Progenitor cell of endocrine pancreas (in vitro differentiated cells): ENCODE measurements at regions not wholly inside any gene's neighbourhood (a gene's known extent, or its start where the extent isn't known, plus 50 kb on each side); places are given as distances from the start of the nearest gene placed in this dataset.
"Not testable (repeated sequence)": the region's sequence is repeated elsewhere in the genome, so short reads cannot be mapped to it uniquely, and the experiment has no call there.

Experiments
- DNase-seq: peaks from one replicate; pipeline ENCODE4 v3.0.0; 2021; ENCODE audit warnings: low spot score; ENCODE audit not compliant: unreplicated experiment
- H3K27ac Mint-ChIP-seq: 2 replicates; pipeline ENCODE4 v1.8.0; 2021; ENCODE audit warnings: mild to moderate bottlenecking, moderate library complexity, mixed read lengths
- H3K27me3 Mint-ChIP-seq: 2 replicates; pipeline ENCODE4 v1.8.0; 2021; ENCODE audit warnings: mixed read lengths
- H3K36me3 Mint-ChIP-seq: 2 replicates; pipeline ENCODE4 v1.8.0; 2022; ENCODE audit warnings: mixed read lengths; ENCODE audit not compliant: insufficient read depth
- H3K4me1 Mint-ChIP-seq: 2 replicates; pipeline ENCODE4 v1.8.0; 2021; ENCODE audit warnings: low read depth, mixed read lengths
- H3K4me3 Mint-ChIP-seq: 2 replicates; pipeline ENCODE4 v1.8.0; 2021; ENCODE audit warnings: low read depth, mild to moderate bottlenecking, moderate library complexity, mixed read lengths
- H3K9me3 Mint-ChIP-seq: 2 replicates; pipeline ENCODE4 v1.8.0; 2021; ENCODE audit warnings: low read depth, mixed read lengths
- TF ChIP-seq, protein P1 (sequence below): fragments of 200-600 bp; sonication (generic); IDR thresholded peaks from one replicate; pipeline ENCODE4 v1.5.0; 2021; ENCODE audit warnings: antibody characterized with exemption, mild to moderate bottlenecking; ENCODE audit not compliant: unreplicated experiment

DNA sequence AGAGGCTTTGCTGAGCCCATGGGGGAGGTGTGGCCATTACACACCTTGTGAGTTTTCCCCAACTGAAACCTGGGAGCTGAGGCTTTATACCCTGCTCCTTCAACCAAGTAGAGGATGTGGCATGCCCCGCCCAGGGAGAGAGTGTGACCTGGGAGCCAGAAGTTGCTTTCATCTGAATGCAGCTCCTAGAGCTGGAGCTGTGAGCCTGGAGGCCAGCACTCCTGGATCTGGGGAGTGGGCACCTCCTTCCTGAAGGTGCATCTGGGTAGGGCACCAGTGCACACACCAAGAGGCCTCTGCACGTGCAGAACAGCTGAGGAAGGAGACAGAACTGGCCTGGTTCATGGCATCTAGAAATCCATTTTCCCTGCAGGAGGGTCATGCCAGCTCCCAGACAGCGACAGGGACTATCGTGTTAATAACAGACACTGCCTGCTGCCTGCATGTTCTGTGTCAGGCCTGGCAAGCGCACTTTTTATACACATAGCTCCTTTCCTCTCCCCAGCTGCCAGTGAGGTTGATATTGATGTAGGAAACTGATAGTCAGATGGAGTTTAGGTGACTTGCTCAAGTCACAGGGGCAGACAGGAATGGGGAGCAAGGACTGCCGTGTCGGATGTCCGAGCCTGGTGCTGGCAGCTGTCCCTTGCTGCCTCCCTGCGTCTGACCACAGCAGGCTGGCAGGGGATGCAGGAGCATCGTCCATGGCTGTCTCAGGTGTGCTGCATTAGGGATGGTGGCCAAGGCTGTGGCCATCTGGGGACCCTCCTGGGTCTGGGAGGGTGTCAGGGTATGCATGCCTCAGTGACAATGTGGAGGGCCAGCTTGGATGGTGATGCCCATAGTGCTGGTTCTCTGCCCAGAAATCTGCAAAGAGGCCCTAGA lies 189.9 kb upstream of the CXCL12 start:
- Mint-ChIP-seq H3K27ac (no peak overlapping the region), H3K9me3 (no peaks in the 10 kb centered on the region), H3K27me3 (no peaks in the 10 kb centered on the region), H3K4me3 (no peak overlapping the region), H3K36me3 (no peaks in the 10 kb centered on the region), H3K4me1 (no peaks in the 10 kb centered on the region)
- TF ChIP-seq, protein P1, sequence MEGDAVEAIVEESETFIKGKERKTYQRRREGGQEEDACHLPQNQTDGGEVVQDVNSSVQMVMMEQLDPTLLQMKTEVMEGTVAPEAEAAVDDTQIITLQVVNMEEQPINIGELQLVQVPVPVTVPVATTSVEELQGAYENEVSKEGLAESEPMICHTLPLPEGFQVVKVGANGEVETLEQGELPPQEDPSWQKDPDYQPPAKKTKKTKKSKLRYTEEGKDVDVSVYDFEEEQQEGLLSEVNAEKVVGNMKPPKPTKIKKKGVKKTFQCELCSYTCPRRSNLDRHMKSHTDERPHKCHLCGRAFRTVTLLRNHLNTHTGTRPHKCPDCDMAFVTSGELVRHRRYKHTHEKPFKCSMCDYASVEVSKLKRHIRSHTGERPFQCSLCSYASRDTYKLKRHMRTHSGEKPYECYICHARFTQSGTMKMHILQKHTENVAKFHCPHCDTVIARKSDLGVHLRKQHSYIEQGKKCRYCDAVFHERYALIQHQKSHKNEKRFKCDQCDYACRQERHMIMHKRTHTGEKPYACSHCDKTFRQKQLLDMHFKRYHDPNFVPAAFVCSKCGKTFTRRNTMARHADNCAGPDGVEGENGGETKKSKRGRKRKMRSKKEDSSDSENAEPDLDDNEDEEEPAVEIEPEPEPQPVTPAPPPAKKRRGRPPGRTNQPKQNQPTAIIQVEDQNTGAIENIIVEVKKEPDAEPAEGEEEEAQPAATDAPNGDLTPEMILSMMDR, result no peak
- no peak for DNase-seq

DNA sequence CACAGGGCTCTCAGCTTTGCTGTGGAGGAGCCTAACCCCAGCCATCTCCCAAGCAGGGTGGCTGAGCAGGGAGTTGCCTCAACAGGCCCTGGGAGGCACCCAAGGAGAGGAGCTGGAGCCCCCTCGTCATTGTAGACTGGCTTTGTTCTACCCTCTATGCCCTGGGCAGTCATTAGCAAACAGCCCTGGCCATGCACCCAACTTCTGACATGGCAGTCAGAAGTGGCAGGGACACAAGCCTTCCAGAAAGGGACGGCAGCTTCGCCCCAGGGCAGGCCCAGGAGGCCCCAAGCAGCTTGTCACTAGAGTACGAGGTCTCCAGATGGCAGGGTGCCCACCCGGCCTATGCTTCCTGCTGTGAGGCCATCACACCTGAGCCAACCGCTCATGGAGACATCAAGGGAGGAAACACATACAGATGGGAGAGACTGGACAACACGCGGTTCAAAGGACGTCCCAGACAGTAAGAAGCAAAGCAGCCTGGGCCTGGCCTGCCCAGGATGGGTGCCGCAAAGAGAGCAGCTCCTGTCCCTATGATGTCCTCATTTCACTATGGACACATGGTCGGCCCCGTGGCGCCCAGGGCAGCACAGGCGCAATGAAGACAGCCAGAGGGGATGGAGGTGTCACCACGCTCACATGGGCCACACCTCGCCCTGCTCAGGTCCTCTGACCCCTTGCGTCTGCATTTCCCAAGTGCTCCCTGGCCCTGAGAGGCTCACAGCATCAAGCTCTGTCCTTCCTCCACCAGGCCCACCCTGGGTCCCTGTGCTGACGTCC lies 190.9 kb upstream of the CXCL12 start:
- H3K36me3 Mint-ChIP-seq, result no peaks in the 10 kb centered on the region

DNA sequence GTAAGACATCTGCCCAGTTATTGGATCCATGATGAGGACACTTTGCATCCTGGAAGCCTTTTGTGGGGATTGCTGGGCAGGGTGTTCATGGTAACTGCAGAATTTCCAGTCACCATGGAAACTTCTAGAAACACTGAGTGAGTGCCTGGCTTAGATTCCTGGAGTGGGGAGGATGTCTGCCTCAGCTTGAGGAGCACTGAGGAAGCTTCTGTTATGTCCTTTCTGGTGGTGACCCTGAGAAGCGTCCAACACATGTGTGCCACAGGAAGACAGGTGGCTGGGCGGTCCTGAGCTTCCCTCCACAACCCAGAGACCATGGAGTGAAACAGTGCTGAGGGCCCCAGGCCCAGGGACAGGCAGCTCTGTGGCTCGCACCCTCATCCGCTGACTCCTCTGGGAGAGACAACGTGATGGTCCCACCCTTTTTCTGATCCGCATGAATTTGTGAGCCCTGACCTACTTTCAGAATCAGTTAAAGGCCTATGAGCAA lies 191.8 kb upstream of the CXCL12 start:
- Mint-ChIP-seq H3K9me3 (no peaks in the 10 kb centered on the region), H3K27me3 (no peaks in the 10 kb centered on the region), H3K36me3 (no peaks in the 10 kb centered on the region), H3K4me1 (no peaks in the 10 kb centered on the region), H3K4me3 (no peak overlapping the region), H3K27ac (no peak overlapping the region)
- DNase-seq, result no peak
- TF ChIP-seq, protein P1, result no peak

More for the DNA sequence above, 190.9 kb upstream of the CXCL12 start:
- H3K9me3 Mint-ChIP-seq, result no peaks in the 10 kb centered on the region
- no peak overlapping the region for H3K4me3 Mint-ChIP-seq
- DNase-seq, result no peak
- H3K27ac Mint-ChIP-seq, result no peak overlapping the region
- no peaks in the 10 kb centered on the region for H3K4me1 Mint-ChIP-seq
- no peaks in the 10 kb centered on the region for H3K27me3 Mint-ChIP-seq
- TF ChIP-seq, protein P1, result no peak

DNA sequence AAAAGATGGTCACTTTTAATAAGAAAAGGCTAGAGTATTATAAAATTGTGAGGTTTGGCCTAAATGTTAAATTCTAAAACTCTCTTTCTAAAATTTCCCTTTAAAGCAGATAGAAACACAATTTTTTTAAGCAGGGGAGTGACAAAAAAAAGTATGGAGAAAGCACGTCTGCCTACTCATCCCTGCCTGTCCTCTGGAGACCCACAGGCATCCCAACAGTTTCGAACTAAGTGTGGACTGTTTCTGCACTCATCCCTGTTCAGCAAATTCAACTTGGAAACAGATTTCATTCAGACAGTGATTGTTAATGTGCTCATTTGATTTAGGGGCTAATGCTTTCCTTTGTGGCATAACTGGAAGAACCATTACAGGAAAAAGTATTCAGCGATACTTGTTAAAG lies 192.6 kb upstream of the CXCL12 start:
- H3K4me3 Mint-ChIP-seq, result no peak overlapping the region
- DNase-seq, result no peak
- no peaks in the 10 kb centered on the region for H3K4me1 Mint-ChIP-seq
- no peak overlapping the region for H3K27ac Mint-ChIP-seq
- H3K9me3 Mint-ChIP-seq, result no peaks in the 10 kb centered on the region
- TF ChIP-seq, protein P1, result no peak
- no peaks in the 10 kb centered on the region for H3K27me3 Mint-ChIP-seq
- no peaks in the 10 kb centered on the region for H3K36me3 Mint-ChIP-seq

DNA sequence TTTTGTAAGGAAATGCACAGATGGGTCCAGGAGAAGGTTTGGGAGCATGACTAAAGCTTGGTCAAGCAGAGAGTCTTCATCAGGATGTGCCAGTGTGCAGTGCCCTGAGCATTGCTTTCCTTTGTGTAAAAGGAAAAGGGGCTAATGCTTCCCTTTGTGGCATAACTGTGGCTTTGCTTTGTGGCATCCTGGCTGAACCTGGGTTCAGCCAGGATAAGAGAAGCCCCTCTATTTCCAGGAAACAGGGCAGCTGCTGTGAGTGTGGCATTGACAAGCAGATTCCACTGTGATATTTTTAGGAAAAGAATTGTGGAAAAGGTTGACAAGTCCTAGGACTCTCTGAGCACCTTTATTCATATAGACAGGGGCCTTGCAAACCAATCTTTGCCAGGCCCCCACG lies 193.4 kb upstream of the CXCL12 start:
- no peaks in the 10 kb centered on the region for H3K27me3 Mint-ChIP-seq
- TF ChIP-seq, protein P1, result no peak
- no peak for DNase-seq
- no peaks in the 10 kb centered on the region for H3K4me1 Mint-ChIP-seq
- H3K27ac Mint-ChIP-seq, result no peak overlapping the region
- no peaks in the 10 kb centered on the region for H3K36me3 Mint-ChIP-seq
- H3K9me3 Mint-ChIP-seq, result no peaks in the 10 kb centered on the region
- no peak overlapping the region for H3K4me3 Mint-ChIP-seq

DNA sequence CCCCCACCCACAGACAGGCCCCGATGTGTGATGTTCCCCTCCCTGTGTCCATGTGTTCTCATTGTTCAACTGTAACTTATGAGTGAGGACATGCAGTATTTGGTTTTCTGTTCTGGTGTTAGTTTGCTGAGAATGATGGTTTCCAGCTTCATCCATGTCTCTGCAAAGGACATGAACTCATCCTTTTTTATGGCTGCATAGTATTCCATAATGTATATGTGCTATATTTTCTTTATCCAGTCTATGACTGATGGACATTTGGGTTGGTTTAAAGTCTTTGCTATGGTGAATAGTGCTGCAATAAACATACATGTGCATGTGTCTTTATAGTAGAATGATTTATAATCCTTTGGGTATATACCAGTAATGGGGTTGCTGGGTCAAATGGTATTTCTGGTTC lies 194.1 kb upstream of the CXCL12 start:
- H3K9me3 Mint-ChIP-seq, H3K4me1 Mint-ChIP-seq, DNase-seq, H3K4me3 Mint-ChIP-seq, H3K27me3 Mint-ChIP-seq, H3K27ac Mint-ChIP-seq, H3K36me3 Mint-ChIP-seq: not testable (repeated sequence)
